Skeletal muscle satellite cell (primary cell): ENCODE measurements at regions not wholly inside any gene's neighbourhood (a gene's known extent, or its start where the extent isn't known, plus 50 kb on each side); places are given as distances from the start of the nearest gene placed in this dataset.

ENCODE experiments used
- H3K27me3 ChIP-seq: 2 replicates; pipeline ENCODE4 v1.7.0; 2013; ENCODE audit warnings: low read length; ENCODE audit not compliant: control insufficient read depth, insufficient read depth
- H3K36me3 ChIP-seq: 2 replicates; pipeline ENCODE4 v1.7.0; 2013; ENCODE audit warnings: mild to moderate bottlenecking, control low read depth, low read length; ENCODE audit not compliant: insufficient read depth
- H3K4me1 ChIP-seq: 2 replicates; pipeline ENCODE4 v1.7.0; 2013; ENCODE audit warnings: low read length; ENCODE audit not compliant: control insufficient read depth, insufficient read depth
- H3K4me2 ChIP-seq: 2 replicates; pipeline ENCODE4 v1.7.0; 2013; ENCODE audit warnings: mild to moderate bottlenecking, low read length
- H3K4me3 ChIP-seq: 2 replicates; pipeline ENCODE4 v1.7.0; 2013; ENCODE audit warnings: low read length
- H3K9ac ChIP-seq: 2 replicates; pipeline ENCODE4 v1.7.0; 2013; ENCODE audit warnings: mild to moderate bottlenecking, low read depth, low read length, moderate library complexity
- H3K9me3 ChIP-seq: replicated peaks from 2 replicates; pipeline ENCODE4 v1.7.0; 2013; ENCODE audit warnings: mild to moderate bottlenecking, control low read depth, low read length

GRCh38 chr3:14335774-14336748 is 66.3 kb upstream of the SLC6A6 start:
- Histone ChIP-seq H3K9me3 (no peaks in the 10 kb centered on the region), H3K4me1 (no peaks in the 10 kb centered on the region), H3K36me3 (no peaks in the 10 kb centered on the region), H3K27me3 (peaks cover 41% of the 10 kb centered on the region), H3K9ac (no peak overlapping the region), H3K4me3 (no peak overlapping the region), H3K4me2 (no peak overlapping the region)

GRCh38 chr3:14336749-14337598 is 65.4 kb upstream of the SLC6A6 start:
- H3K4me3 ChIP-seq: no peak overlapping the region
- no peaks in the 10 kb centered on the region for H3K4me1 ChIP-seq
- H3K4me2 ChIP-seq: no peak overlapping the region
- no peaks in the 10 kb centered on the region for H3K9me3 ChIP-seq
- peaks cover 42% of the 10 kb centered on the region for H3K27me3 ChIP-seq
- no peaks in the 10 kb centered on the region for H3K36me3 ChIP-seq
- H3K9ac ChIP-seq: no peak overlapping the region

- Histone ChIP-seq H3K9me3 (no peaks in the 10 kb centered on the region), H3K4me3 (no peak overlapping the region), H3K4me1 (no peaks in the 10 kb centered on the region), H3K27me3 (peaks cover 42% of the 10 kb centered on the region), H3K9ac (no peak overlapping the region), H3K36me3 (no peaks in the 10 kb centered on the region), H3K4me2 (no peak overlapping the region)
Observed at GRCh38 chr3:14337828-14338227, 64.6 kb upstream of the SLC6A6 start.

GRCh38 chr3:14338242-14338641 is 64.2 kb upstream of the SLC6A6 start:
- no peak overlapping the region for H3K4me3 ChIP-seq
- H3K9ac ChIP-seq: no peak overlapping the region
- no peaks in the 10 kb centered on the region for H3K4me1 ChIP-seq
- peaks cover 42% of the 10 kb centered on the region for H3K27me3 ChIP-seq
- no peak overlapping the region for H3K4me2 ChIP-seq
- no peaks in the 10 kb centered on the region for H3K9me3 ChIP-seq
- H3K36me3 ChIP-seq: no peaks in the 10 kb centered on the region

GRCh38 chr3:14338898-14339458 is 63.4 kb upstream of the SLC6A6 start:
- no peak overlapping the region for H3K4me3 ChIP-seq
- no peaks in the 10 kb centered on the region for H3K36me3 ChIP-seq
- H3K27me3 ChIP-seq: peaks cover 42% of the 10 kb centered on the region
- no peak overlapping the region for H3K9ac ChIP-seq
- H3K4me2 ChIP-seq: no peak overlapping the region
- H3K4me1 ChIP-seq: no peaks in the 10 kb centered on the region
- H3K9me3 ChIP-seq: no peaks in the 10 kb centered on the region

- Histone ChIP-seq H3K4me3 (no peak overlapping the region), H3K9ac (no peak overlapping the region), H3K4me1 (no peaks in the 10 kb centered on the region), H3K9me3 (no peaks in the 10 kb centered on the region), H3K4me2 (no peak overlapping the region), H3K36me3 (no peaks in the 10 kb centered on the region), H3K27me3 (peaks cover 52% of the 10 kb centered on the region)
Observed at GRCh38 chr3:14340960-14341708, 61.3 kb upstream of the SLC6A6 start.

- Histone ChIP-seq H3K36me3 (no peaks in the 10 kb centered on the region), H3K4me1 (no peaks in the 10 kb centered on the region), H3K9ac (no peak overlapping the region), H3K4me2 (no peak overlapping the region), H3K27me3 (peaks cover 46% of the 10 kb centered on the region), H3K4me3 (no peak overlapping the region), H3K9me3 (no peaks in the 10 kb centered on the region)
Observed at GRCh38 chr3:14343338-14344112, 58.9 kb upstream of the SLC6A6 start.

GRCh38 chr3:14344351-14344750 is 58.1 kb upstream of the SLC6A6 start:
- H3K9me3 ChIP-seq: no peaks in the 10 kb centered on the region
- peaks cover 48% of the 10 kb centered on the region for H3K27me3 ChIP-seq
- no peak overlapping the region for H3K4me2 ChIP-seq

GRCh38 chr3:14345496-14346150 is 56.8 kb upstream of the SLC6A6 start:
- Histone ChIP-seq H3K9ac (no peak overlapping the region), H3K4me1 (no peaks in the 10 kb centered on the region), H3K4me3 (no peak overlapping the region), H3K27me3 (peaks cover 44% of the 10 kb centered on the region), H3K9me3 (no peaks in the 10 kb centered on the region), H3K4me2 (no peak overlapping the region), H3K36me3 (no peaks in the 10 kb centered on the region)

More at GRCh38 chr3:14344351-14344750, 58.1 kb upstream of the SLC6A6 start:
- H3K36me3 ChIP-seq: no peaks in the 10 kb centered on the region
- H3K4me3 ChIP-seq: no peak overlapping the region
- no peaks in the 10 kb centered on the region for H3K4me1 ChIP-seq
- no peak overlapping the region for H3K9ac ChIP-seq

GRCh38 chr3:14346191-14346590 is 56.2 kb upstream of the SLC6A6 start:
- Histone ChIP-seq H3K36me3 (no peaks in the 10 kb centered on the region), H3K27me3 (peaks cover 45% of the 10 kb centered on the region), H3K4me2 (no peak overlapping the region), H3K4me1 (no peaks in the 10 kb centered on the region), H3K9ac (no peak overlapping the region), H3K9me3 (no peaks in the 10 kb centered on the region), H3K4me3 (no peak overlapping the region)
